ENCODE measurements at regions not wholly inside any gene's neighbourhood (a gene's known extent, or its start where the extent isn't known, plus 50 kb on each side); places are given as distances from the start of the nearest gene placed in this dataset.
"Not testable (repeated sequence)": the region's sequence is repeated elsewhere in the genome, so short reads cannot be mapped to it uniquely, and the experiment has no call there.

DNA sequence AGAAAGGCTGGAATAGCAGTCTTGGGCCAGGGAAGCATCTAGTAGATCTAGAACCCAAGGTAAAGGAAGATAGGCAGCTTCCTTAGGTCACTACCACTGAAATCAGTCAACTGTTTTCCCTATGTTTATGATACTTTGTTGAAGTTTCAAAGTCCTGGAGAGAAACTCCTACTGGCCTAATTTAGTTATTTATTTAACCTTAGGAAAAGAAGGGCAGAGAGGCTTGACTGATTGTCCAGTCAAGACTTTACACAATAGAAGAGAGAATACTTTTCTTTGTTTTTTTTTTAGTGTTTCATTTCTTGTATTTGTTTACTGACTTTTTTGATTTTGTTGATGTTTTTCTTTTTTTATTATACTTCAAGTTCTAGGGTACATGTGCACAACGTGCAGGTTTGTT is 138.9 kb upstream of the PHYHIPL start:
- DNase-seq (ENCODE audit: low read depth), result no peak

DNA sequence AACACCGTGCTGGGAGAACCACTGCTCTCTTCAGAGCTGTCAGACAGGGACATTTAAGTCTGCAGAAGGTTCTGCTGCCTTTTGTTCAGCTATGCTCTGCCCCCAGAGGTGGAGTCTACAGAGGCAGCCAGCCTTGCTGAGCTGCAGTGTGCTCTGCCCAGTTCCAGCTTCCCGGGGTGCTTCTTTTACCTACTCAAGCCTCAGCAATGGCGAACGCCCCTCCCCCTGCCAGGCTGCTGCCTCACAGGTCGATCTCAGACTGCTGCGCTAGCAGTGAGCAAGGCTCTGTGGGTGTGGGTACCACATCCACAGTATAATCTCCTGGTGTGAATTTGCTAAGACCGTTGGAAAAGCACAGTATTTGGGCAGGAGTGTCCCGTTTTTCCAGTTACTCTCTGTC is 133.1 kb upstream of the PHYHIPL start:
- DNase-seq (ENCODE audit: low read depth), result not testable (repeated sequence)

DNA sequence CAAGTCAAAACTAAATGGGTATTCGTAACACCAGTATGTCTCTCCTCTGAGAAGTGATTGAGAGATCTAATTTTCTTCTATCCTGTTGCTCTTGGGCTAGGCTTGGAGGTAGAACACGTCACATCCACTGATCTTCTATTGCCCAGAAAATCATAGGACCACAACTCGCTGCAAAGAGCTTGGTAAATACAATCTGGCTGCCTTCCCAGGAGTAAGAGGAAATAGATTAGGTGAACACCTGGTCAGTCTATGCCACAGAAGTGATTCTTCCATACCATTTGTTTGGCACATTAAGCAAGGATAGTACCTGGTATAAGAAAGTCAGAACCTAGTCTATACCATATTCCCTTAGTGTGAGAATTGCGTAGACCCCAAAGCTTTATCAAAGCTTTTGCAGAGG is 129.3 kb upstream of the PHYHIPL start:
- DNase-seq (ENCODE audit: low read depth), result no peak

DNA sequence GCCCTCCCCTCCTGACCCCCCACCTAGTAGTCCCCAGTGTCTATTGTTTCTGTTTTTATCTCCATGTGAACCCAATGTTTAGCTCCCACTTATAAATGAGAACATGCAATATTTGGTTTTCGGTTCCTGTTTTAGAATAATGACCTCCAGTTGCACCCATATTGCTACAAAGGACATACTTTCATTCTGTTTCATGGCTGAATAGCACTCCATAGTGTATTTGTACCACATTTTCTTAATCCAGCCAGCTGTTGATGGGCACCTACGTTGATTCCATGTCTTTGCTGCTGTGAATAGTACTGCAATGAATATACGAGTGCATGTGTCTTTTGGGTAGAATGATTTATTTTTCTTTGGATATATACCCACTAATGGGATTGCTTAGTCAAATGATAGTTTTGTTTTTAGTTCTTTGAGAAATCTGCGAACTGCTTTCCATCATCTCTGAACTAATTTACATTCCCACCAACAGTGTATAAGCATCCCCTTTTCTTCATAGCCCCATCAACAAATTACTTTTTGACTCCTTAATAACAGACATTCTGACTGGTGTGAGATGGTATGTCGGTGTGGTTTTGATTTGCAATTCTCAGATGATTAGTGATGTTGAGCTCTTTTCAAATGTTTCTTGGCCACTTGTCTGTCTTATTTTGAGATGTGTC is 128.4 kb upstream of the PHYHIPL start:
- no peak for DNase-seq (ENCODE audit: low read depth)

DNA sequence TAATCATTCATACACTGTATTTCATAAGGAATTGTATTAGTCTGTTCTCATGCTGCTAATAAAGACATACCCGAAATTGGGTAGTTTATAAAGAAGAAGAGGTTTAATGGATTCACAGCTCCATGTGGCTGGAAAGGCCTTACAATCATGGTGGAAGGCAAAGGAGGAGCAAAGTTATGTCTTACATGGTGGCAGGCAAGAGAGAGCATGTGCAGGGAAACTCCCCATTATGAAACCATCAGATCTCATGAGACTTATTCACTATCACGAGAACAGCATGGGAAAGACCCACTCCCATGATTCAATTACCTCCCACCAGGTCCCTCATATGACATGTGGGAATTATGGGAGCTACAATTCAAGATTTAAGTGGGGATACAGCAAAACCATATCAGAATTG is 122.9 kb upstream of the PHYHIPL start:
- DNase-seq (ENCODE audit: low read depth), result not testable (repeated sequence)

DNA sequence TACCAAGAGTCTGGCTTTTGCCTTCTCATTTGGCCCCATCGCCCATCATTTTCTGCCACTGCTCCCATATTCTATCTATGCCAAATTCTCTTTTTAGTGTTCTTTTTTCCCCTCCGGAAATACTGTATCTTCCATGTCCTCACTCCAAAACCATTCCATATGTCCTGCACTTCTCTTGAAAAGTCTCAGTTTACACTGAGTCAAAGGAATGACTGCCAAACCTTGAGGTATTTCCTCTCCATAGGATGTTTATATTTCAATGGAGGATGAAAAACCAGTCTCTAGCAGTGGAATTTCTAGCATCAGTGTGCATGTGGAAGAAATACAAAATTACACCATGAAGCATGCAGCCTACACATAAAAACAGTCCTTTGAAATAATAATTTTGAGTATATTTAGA is 121.4 kb upstream of the PHYHIPL start:
- no peak for DNase-seq (ENCODE audit: low read depth)

DNA sequence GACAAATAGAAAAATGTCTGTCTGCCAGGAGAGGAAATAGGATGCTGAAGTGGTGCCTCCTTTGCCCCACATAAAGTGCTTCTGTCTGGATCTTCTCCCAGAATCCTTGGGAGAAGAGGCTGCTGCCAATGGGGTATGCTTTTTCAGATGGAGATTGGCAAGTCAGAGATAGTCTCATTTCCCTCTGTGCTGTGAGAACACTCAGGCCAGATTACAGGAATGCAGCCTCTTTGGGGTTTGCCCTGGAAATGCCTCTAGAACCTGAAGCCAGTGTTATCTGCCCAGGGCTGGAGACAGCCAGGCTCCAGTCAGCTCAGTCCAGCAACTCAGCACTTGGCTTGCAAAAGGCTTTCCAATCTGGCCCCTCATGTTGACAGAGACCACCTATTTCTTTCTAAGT is 119.1 kb upstream of the PHYHIPL start:
- DNase-seq (ENCODE audit: low read depth), result no peak

DNA sequence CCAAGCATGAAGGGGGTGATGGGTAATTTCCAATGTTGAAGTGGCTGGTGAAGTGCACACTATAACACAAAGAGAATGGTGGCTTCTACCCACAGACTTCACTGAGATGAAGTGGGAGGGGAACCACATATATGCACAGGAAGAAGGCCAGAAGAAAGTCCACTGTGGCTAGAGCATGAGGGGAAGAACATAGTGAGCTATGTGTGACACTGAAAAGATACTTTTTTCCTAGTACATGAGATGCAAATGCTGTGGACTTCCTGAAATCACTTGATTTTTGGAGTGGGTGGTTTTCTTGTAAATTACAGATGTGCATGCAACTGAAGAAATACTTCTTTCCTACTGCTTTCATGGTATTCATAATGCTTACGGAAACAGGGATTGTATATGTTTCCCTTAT is 115.6 kb upstream of the PHYHIPL start:
- DNase-seq (ENCODE audit: low read depth), result no peak

DNA sequence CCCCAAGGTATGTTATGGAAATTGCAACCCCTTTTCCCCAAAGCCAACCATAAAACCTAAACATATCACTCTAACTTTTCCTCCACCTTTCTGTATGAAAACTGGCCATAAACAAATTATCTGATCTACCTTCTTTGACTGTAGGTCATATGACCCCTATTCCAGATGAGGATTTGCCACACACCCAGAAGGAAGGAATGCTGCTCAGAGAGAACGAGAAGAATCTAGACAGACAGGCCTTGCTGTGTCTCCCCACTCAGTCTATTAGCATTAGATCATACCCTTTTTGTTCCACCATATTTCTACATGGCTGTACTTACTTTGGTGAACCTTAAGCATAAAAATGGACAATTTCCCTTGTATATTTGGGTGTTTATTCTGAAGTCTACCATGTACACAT is 113.0 kb upstream of the PHYHIPL start:
- DNase-seq (ENCODE audit: low read depth), result no peak

DNA sequence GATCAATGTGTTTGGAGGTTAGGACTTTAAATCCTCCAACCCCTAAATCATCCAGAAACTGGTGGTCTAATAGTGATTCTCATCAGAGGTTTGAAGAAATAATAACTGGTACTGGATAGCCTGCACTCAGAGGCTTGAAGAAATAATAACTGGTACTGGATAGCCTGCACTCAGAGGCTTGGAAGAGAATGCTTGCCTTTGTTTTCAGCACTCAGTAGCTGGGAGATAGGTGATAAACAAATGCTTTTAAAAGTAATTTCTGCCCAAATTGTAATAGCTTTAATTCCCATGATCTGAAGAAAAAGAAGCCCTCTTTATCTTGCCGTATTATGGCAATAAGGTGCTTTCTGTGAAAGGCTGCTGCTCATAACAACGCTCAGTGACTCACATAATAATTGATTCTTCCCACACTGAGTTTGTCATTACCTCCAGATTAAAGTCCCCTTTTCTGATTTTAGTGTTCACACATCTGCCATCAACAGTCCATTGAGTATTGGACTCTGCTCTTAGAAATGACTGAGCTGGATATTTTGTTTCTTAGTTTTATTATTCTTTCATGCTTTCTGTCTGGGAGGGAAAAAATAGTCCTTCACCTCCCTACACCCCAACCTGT is 112.3 kb upstream of the PHYHIPL start:
- DNase-seq (ENCODE audit: low read depth), result no peak

DNA sequence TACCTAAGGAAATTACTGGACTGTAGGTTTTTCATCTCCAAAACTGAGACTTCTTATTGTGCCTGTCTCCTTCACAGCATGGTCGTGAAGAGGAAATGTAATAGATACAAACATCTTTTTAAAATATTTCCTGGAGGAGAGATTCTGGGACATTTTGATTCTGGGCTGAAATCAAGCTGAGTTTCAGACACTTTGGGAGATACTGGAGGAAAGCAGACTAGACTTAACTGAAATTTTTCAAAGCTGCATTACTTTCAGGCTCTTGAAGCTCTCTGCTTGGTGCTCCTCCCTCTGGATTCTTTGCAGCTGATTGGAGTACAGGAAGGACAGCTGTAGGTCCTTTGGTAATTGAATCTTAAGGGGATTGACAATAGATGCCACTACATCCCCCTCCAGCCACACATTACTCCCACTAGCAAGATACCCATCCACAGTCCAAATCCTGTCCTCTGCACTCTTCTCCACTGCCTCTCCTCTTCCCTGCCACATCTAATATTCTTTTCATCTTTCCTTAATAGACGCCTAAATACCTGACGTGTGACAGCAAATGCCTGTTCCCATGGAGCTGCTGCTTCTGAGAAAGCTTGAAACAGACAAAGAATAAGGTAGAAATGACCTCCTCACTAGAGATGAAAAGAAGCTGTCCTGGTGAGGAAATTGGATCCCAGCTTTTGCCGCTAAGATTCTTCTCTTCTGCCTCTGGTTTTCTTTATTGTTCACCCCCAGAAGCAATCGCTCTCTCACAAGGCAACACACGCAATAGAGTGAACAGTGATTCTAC is 111.5 kb upstream of the PHYHIPL start:
- no peak for DNase-seq (ENCODE audit: low read depth)

DNA sequence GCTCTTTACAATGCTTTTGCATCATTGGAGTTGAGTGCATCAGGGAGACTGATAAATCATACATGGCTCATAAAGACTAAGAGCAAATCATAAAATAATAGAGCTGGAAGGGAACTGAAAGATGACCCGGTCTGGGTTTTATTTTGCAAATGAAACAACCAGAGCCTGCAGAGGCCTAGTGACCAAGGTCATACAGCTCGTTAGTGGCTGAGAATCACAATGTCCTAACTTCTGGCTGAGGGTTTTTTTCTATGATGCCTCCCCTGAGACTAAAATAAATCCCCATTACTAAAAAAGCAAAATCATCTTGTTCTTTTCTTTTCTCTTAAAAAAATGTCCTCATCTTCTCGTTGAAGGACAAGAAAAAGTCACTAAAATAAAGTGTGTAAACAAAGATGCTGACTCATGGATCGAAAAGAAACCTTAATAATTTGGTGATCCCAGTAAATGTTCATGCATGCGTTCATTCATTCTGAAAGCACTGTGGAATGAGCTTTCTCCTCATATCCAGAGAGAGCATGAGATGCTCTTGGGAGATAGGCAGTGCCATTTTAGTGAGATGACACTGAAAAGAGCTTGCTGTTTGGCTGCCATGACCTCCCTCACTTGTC is 107.8 kb upstream of the PHYHIPL start:
- DNase-seq (ENCODE audit: low read depth), result no peak

DNA sequence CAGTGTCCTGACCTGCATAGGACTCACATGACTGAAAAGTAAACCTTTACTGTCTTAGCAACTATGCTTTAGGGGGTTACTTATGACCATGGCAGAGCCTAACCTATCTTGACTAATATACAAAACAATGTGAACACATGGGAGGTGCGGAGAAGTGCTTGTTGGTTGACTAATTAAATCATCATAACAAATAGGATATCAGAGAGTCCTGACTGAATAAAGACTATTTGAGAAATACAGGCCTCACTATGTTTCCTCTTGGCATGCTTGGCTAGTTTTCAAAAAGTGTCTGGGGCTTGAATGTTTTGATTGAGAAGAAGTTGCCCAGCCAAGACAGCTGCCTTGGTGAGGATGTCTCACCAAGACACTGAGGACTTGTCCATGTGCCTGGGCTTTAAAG is 104.4 kb upstream of the PHYHIPL start:
- no peak for DNase-seq (ENCODE audit: low read depth)

DNA sequence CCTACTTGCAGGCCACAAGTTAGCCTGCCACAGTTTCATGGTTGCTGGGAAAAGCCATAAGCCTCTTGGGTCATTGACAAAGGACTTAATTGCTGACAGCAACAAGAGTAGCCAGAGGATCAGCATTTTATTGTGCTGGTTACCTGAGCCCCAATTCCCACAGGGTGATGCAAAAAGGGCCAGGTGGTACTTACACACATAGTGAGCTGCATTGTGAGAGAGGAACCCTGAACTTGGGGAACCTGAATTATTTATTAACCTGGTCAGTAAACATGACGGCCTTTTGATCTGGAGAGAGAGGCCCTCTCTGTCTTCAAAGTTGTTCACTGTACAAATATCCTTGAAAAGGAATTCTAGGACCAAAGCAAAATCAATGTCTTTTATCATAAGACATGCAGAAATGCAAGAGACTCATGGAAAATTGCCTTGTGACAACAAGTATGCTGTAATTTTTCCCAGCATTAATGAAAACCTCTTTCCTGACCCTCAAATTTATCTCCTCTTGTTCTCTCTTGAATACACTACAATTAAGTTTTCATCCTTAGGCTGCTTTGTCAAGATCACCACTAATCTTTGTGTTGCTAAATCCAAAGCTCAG is 102.9 kb upstream of the PHYHIPL start:
- DNase-seq (ENCODE audit: low read depth), result no peak

DNA sequence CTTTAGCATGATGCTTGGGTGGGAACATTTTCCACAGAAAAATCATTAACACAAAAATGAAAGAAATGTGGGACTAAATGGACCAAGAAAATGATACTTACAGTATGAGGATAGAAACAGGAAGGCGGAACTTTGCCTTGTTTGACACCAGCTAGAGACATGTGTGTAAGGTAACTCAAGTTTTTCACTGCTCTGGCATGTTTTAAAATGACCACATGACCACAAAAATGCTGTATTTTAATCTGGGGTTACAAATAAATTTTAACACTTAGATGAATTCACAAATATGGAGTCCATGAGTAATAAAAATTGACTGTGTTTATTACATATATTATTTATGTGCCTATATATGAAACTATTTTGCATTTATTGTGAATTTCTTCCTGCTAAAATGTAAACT is 100.9 kb upstream of the PHYHIPL start:
- no peak for DNase-seq (ENCODE audit: low read depth)

DNA sequence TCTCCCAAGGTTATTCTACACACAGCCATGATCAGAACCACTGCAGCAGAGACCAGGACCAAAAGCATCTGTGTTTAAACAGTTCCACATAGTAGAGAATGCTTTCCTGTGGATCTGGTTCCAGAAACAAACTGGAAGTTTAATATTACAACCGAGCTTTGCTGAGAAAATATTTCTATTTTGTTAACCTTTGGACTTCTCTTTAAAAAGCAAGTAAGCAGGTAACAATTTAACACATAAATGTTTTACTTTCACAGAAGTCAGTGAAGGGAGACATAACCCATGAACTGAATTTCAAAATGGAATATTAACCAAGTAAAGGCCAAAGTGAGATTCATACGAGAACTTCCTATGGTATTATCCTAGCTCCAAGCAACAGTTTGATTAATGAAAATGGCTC is 98.6 kb upstream of the PHYHIPL start:
- DNase-seq (ENCODE audit: low read depth), result no peak

DNA sequence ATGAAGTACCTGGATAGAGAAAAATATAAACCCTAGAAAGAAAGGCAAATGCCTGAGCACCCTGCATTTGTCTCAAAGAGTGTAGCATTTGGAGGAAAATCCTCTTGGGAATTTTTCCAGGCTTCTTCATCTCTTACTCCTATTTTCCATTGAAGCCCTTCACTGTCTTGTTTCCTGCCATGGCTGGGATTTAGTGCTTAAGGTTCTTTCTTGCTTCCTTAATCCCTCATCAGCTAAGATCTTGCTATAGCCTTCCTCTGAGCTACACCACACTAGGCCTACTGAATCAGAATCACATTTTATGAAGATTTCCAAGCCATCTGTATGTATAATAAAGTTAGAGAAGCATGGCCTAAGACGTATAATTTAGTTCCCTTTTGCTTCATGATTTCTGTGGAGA is 97.5 kb upstream of the PHYHIPL start:
- DNase-seq (ENCODE audit: low read depth), result no peak

DNA sequence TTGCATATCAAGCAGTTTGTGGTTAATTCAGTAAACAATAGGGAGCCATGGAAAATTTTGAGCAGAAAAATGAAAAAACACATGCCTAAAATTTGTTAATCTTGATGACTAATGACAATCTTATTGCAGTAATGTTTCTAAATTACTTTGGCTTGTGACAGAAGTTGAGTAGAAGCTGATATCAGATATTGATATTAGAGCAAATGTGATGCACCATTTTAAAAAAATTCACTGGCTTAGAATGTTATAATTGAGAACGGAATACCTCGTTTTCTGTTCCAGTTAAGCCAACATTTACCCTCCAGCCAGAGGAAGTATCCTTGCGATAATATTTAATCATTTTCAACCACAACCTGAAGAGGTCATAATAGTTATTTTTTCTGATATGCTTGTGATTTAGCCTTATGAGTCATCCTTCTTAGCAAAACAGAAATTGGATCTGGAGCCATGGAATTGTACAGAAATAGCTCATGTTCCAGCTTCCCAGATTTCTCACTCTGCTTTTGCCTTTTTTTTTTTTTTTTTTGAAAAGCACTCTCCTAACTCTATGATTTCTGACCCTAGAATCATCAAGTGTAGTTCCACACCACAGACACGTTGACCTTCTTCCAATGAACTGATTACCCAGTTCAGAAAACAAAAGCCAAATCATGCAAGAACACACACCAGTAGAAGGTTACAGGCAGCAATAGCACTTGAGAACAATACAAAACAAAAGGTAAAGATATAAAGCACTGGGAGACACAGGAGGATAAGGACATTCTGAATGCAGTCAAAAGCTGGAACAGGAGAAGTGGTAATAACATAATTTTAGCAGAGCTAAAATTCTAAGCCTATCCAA is 96.8 kb upstream of the PHYHIPL start:
- peak; percentile 69 for DNase-seq (ENCODE audit: low read depth)

DNA sequence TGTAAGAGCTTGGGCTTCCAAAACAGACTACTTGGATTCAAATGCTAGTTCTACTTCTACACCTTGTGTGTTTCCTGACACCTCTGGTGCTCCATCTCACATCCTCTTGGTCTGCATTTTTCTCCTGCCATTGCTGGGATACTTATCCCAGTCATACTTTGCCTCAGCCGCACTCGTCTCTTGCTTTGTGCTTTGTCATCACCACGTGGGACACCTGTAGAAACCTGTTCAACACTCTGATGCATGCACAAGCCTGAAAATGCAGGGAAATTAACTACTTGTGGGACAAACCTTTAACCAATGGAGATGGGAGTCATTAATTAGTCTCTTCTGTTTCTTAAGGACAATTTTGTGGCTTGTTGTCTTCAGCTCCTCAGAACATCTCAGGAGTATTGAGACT is 94.2 kb upstream of the PHYHIPL start:
- no peak for DNase-seq (ENCODE audit: low read depth)

DNA sequence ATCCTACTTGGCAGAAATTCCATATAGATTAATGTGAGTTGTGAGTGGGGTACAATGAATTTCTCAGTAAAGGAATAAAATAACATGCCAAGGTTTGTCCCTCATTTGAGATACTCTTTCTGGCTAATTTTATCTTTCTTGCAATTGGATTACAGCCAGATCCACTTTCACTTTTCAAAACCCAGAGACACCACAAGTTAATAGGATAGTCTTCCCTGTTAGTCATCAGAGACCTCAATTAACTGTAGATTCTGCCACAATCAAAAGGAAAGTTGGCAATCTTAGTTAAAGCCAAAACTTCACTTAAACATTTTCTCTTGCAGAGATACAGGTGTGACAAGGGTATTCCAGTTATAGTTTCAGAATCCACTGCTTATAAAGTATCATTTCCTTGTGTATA is 91.4 kb upstream of the PHYHIPL start:
- no peak for DNase-seq (ENCODE audit: low read depth)

DNA sequence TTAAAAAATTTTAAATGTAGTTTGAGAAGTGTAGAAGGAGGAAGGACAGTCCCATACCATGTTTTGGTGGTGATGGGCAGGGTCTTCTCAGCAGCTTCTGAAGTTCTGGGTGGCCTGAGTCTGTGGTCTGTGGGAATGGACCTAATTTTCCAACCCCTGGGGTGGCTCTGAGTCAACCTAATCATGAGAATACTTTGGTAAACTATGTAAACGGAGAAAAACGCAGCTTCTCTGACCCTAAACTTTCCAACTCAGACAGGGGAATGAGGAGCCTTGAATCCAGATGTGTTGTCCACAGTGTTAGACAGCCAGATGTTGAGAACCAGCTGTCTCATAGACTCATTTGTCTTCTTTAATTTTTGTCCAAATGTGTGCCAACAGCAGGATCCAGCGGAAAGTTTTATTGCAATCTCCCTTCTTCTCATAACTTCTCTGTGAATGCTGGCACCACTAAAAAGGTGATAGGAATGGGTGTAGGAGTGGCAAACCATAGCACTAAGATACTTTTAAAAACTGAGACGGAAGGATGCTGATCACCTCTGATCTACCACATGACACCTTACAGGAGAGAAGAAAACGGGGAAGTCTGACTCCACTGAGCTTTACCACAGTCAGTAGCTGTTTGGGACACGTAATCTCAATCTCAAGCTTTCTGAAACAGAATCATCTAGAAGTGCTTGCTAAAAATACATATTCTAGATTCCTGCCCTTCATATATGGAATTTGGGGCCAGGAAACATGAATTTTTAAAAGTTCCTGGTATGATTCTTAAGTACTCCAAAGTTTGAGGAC is 90.5 kb upstream of the PHYHIPL start:
- DNase-seq (ENCODE audit: low read depth), result no peak
